HG03432 (cell line): ENCODE measurements at regions not wholly inside any gene's neighbourhood (a gene's known extent, or its start where the extent isn't known, plus 50 kb on each side); places are given as distances from the start of the nearest gene placed in this dataset.

Experiments used
- ATAC-seq: cut with Tn5 transposase; IDR thresholded peaks from one replicate; pipeline ENCODE4 v1.9.1; 2021; ENCODE audit warnings: mild to moderate bottlenecking, moderate library complexity; ENCODE audit not compliant: unreplicated experiment

GRCh38 chr13:58865286-58865685 lies 1233.7 kb downstream of the PCDH17 start:
- ATAC-seq, result no peak

GRCh38 chr13:58869566-58869965 lies 1238.0 kb downstream of the PCDH17 start:
- ATAC-seq, result no peak

- no peak for ATAC-seq
Observed at GRCh38 chr13:58876473-58876872, 1244.9 kb downstream of the PCDH17 start.

GRCh38 chr13:58879114-58879513 lies 1247.6 kb downstream of the PCDH17 start:
- peak; percentile 56 for ATAC-seq

- no peak for ATAC-seq
Observed at GRCh38 chr13:58882516-58882915, 1251.0 kb downstream of the PCDH17 start.

GRCh38 chr13:58883405-58883804 lies 1251.9 kb downstream of the PCDH17 start:
- no peak for ATAC-seq

- no peak for ATAC-seq
Observed at GRCh38 chr13:58884353-58885209, 1253.0 kb downstream of the PCDH17 start.

- no peak for ATAC-seq
Observed at GRCh38 chr13:58889474-58889873, 1257.9 kb downstream of the PCDH17 start.

- ATAC-seq, result no peak
Observed at GRCh38 chr13:58893396-58893795, 1261.9 kb downstream of the PCDH17 start.

GRCh38 chr13:58906329-58907007 lies 1257.3 kb downstream of the DIAPH3 start:
- no peak for ATAC-seq

- no peak for ATAC-seq
Observed at GRCh38 chr13:58907347-58907746, 1256.4 kb downstream of the DIAPH3 start.

GRCh38 chr13:58908019-58908679 lies 1255.6 kb downstream of the DIAPH3 start:
- peak; percentile 67 for ATAC-seq

- ATAC-seq, result no peak
Observed at GRCh38 chr13:58919551-58919950, 1244.2 kb downstream of the DIAPH3 start.

- no peak for ATAC-seq
Observed at GRCh38 chr13:58921129-58921528, 1242.6 kb downstream of the DIAPH3 start.

- no peak for ATAC-seq
Observed at GRCh38 chr13:58926858-58927257, 1236.9 kb downstream of the DIAPH3 start.

GRCh38 chr13:58933475-58933874 lies 1230.3 kb downstream of the DIAPH3 start:
- ATAC-seq, result no peak

- ATAC-seq, result no peak
Observed at GRCh38 chr13:58935689-58936088, 1228.0 kb downstream of the DIAPH3 start.

- no peak for ATAC-seq
Observed at GRCh38 chr13:58946274-58946673, 1217.5 kb downstream of the DIAPH3 start.

GRCh38 chr13:58949646-58950045 lies 1214.1 kb downstream of the DIAPH3 start:
- ATAC-seq, result no peak

GRCh38 chr13:58950911-58951310 lies 1212.8 kb downstream of the DIAPH3 start:
- no peak for ATAC-seq

GRCh38 chr13:58953638-58954037 lies 1210.1 kb downstream of the DIAPH3 start:
- peak; percentile 92 for ATAC-seq
